ENCODE measurements at regions not wholly inside any gene's neighbourhood (a gene's known extent, or its start where the extent isn't known, plus 50 kb on each side); places are given as distances from the start of the nearest gene placed in this dataset.

- no peak for DNase-seq (ENCODE audit: low read depth, low spot score)
These were observed 61.2 kb upstream of the RPH3AL start for GRCh38 chr17:413706-414380.

GRCh38 chr17:413016-413350 lies 60.4 kb upstream of the RPH3AL start:
- no peak for DNase-seq (ENCODE audit: low read depth, low spot score)

DNA sequence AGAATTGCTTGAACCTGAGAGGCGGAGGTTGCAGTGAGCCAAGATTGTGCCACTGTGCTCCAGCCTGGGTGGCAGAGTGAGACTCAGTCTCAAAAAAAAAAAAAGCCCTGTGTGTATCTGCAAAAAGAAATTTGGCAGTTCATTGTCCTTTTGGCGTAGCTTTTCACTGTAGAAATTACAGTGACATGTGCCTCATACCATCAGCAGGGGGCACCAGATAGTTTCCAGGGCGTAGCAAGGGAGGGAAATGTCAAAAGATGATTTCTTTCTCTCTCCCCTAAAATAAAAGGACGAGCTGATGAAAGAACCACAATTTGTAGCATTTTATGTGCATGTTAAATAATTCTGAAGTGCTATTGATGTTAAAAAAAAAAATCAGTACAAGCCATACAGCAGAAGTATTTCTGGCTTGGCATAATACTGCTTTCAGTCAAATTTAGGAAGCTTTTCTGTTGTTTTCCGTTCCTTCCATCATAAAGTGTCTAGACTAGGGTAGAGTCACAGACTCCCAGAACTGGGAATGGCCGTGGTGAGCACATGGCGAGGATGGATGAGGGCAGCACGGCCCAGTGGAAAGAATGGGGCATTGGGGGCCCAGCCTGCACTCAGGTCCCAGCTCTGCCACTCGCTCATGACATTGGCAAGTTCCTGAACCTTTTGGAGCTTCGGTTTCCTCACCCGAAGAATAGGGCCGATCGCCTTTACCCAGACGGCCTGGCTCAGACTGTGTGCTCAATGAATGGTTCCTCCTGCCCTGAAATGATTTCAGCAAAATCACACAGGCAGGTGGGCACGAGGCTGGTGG lies 59.8 kb upstream of the RPH3AL start:
- peak; percentile 23 for DNase-seq (ENCODE audit: low read depth, low spot score)

DNA sequence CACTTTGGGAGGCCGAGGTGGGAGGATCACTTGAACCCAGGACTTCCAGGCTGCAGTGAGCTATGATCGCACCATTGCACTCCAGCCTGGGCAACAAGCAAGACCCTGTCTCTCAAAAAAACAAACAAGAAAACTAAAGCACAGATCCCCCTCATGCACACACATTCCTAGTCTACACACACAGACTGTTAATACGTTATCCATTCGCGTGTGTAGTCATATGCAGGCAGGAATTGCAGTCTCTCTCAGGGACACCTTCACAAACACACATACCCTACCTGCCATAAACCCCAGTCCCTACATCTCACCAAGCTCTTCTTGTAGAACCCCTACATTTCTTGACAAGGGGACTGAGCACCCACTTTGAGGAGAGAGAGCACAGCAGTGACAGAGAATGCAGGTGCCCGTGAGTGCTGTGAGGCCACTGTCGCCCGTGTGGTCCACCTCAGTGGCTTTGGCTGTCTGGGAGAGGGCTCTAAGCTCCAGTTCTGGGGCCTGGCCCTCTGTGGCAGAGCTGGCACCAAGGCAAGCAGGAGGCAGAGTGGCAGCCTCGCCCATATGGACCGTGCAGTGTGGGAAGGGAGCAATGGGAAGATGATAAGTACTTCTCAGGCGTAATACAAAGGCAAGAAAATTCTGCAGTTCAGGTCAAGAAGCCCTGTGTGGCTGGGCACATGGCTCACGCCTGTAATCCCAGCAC lies 59.0 kb upstream of the RPH3AL start:
- DNase-seq (ENCODE audit: low read depth, low spot score) = no peak

GRCh38 chr17:410543-411401 lies 58.2 kb upstream of the RPH3AL start:
- no peak for DNase-seq (ENCODE audit: low read depth, low spot score)

GRCh38 chr17:409848-410542 lies 57.4 kb upstream of the RPH3AL start:
- peak; percentile 99 for DNase-seq (ENCODE audit: low read depth, low spot score)

DNA sequence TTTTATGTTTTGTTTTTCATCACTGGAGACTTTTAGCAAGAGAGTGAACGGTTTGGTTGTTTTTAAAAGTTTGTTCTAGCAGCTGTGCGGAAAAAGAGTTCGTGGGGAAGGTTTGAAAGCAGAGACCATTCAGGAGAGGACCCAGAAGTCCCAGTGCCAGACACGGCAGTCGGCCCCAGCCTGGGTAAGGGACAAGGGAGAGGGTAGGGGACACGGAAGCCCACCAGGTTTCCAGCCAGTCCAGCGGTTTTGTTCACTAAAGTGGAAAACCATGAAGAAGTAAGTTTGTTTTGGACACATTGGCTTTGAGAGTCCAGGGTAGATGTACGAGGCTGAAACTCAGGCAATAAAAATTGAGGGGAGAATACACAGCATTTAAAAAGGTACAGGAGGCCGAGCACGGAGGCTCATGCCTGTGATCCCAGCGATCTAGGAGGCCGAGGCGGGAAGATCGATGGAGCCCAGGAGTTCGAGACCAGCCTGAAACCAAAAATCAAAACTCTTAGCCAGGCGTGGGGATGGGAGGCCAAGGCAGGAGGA lies 56.8 kb upstream of the RPH3AL start:
- no peak for DNase-seq (ENCODE audit: low read depth, low spot score)

GRCh38 chr17:404703-405102 lies 52.1 kb upstream of the RPH3AL start:
- no peak for DNase-seq (ENCODE audit: low read depth, low spot score)

All from smooth muscle cell of the brain vasculature (primary cell).